Sigmoid colon (tissue), 4 donors: ENCODE measurements at regions not wholly inside any gene's neighbourhood (a gene's known extent, or its start where the extent isn't known, plus 50 kb on each side); places are given as distances from the start of the nearest gene placed in this dataset.

Experiments used
- CTCF ChIP-seq, 4 experiments: fragments of 450-650 bp in 3 of 4; fragments of 200-600 bp in 1 of 4; IDR thresholded peaks; one replicate each; pipeline ENCODE4 v1.5.1; 2016 to 2019; ENCODE audit warnings: antibody characterized with exemption in 4 of 4, mild to moderate bottlenecking in 3 of 4, moderate library complexity in 2 of 4
- POLR2AphosphoS5 ChIP-seq, 4 donors: sonication (generic); formaldehyde crosslinking; IDR thresholded peaks; one replicate each; pipeline ENCODE4 v1.6.1; 2017; ENCODE audit warnings: antibody characterized with exemption in 4 of 4

DNA sequence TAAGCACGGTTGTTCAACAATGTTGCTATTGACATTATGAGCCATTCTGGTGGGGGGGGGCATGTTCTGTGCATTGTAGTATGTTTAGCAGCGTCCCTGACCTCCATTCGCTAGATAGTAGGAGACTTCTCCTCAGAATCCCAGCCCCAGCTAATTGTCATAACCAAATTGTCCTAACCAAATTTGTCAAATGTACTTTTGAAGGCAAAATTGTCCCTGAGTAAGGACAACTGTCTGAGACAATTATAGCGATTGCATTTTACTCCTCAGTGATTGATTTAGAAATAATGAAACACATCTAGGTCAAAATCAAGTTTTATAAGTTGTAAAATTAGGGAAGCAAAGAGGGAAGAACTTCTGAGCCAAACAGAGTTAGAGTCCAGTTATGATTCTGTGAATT lies 541.8 kb upstream of the CHORDC1 start:
- no peak for TF ChIP-seq CTCF (IDR thresholded peaks at IDR 0.05)
- no peak for TF ChIP-seq POLR2AphosphoS5 (IDR thresholded peaks at IDR 0.05)
